Testis (tissue), 2 donors: ENCODE measurements at regions not wholly inside any gene's neighbourhood (a gene's known extent, or its start where the extent isn't known, plus 50 kb on each side); places are given as distances from the start of the nearest gene placed in this dataset.

ENCODE experiments used
- POLR2A ChIP-seq: fragments of 450-650 bp; IDR thresholded peaks from one replicate; pipeline ENCODE4 v1.6.1; 2017; ENCODE audit warnings: antibody characterized with exemption, mild to moderate bottlenecking, moderate library complexity
- TF ChIP-seq, protein P1 (sequence below), 3 experiments: fragments of 450-650 bp in 2 of 3; fragments of 200-600 bp in 1 of 3; sonication (generic) in 1 of 3; IDR thresholded peaks; one replicate each; pipeline ENCODE4 v1.5.1; 2016 to 2019; ENCODE audit warnings: antibody characterized with exemption in 3 of 3, mild to moderate bottlenecking in 2 of 3, moderate library complexity in 1 of 3

GRCh38 chr12:63397807-63398206 lies 246.8 kb upstream of the AVPR1A start:
- TF ChIP-seq, protein P1, sequence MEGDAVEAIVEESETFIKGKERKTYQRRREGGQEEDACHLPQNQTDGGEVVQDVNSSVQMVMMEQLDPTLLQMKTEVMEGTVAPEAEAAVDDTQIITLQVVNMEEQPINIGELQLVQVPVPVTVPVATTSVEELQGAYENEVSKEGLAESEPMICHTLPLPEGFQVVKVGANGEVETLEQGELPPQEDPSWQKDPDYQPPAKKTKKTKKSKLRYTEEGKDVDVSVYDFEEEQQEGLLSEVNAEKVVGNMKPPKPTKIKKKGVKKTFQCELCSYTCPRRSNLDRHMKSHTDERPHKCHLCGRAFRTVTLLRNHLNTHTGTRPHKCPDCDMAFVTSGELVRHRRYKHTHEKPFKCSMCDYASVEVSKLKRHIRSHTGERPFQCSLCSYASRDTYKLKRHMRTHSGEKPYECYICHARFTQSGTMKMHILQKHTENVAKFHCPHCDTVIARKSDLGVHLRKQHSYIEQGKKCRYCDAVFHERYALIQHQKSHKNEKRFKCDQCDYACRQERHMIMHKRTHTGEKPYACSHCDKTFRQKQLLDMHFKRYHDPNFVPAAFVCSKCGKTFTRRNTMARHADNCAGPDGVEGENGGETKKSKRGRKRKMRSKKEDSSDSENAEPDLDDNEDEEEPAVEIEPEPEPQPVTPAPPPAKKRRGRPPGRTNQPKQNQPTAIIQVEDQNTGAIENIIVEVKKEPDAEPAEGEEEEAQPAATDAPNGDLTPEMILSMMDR (IDR thresholded peaks at IDR 0.05): no peak
- no peak for TF ChIP-seq POLR2A
